ACC112 (cell line): ENCODE measurements at regions not wholly inside any gene's neighbourhood (a gene's known extent, or its start where the extent isn't known, plus 50 kb on each side); places are given as distances from the start of the nearest gene placed in this dataset.
A peak's percentile ranks its signal among the peaks of the same experiment; 100 is the strongest.

Experiments used
- H2AFZ ChIP-seq: fragments of 200-600 bp; sonication (generic); one replicate; pipeline ENCODE4 v1.6.0; 2017; ENCODE audit warnings: antibody characterized with exemption, low read length; ENCODE audit not compliant: unreplicated experiment
- H3K27ac ChIP-seq: fragments of 200-600 bp; sonication (generic); 2 replicates; pipeline ENCODE4 v1.5.1; 2014; ENCODE audit warnings: low read depth, mild to moderate bottlenecking, antibody characterized with exemption, low read length, moderate library complexity
- H3K27me3 ChIP-seq: fragments of 200-600 bp; sonication (generic); 2 replicates; pipeline ENCODE4 v1.6.1; 2014; ENCODE audit warnings: mild to moderate bottlenecking, antibody characterized with exemption, low read length, moderate library complexity, mixed read lengths; ENCODE audit not compliant: insufficient read depth
- H3K36me3 ChIP-seq: fragments of 200-600 bp; sonication (generic); 2 replicates; pipeline ENCODE4 v1.6.1; 2016; ENCODE audit warnings: mild to moderate bottlenecking, antibody characterized with exemption, low read length, moderate library complexity, mixed read lengths; ENCODE audit not compliant: insufficient read depth
- H3K4me1 ChIP-seq: fragments of 200-600 bp; sonication (generic); one replicate; pipeline ENCODE4 v1.6.1; 2016; ENCODE audit warnings: low read length, mixed read lengths; ENCODE audit not compliant: insufficient read depth, unreplicated experiment, control insufficient read depth
- H3K4me3 ChIP-seq: fragments of 200-600 bp; sonication (generic); 2 replicates; pipeline ENCODE4 v1.5.1; 2014; ENCODE audit warnings: mild to moderate bottlenecking, low read depth, low read length
- H3K79me2 ChIP-seq: fragments of 200-600 bp; sonication (generic); one replicate; pipeline ENCODE4 v1.6.0; 2016; ENCODE audit warnings: low read length; ENCODE audit not compliant: control insufficient read depth, unreplicated experiment, insufficient read depth

GRCh38 chr2:45319683-45320455, 291.2 kb downstream of the SRBD1 start:
- Histone ChIP-seq H3K27ac (no peak overlapping the region), H2AFZ (no peak overlapping the region)

GRCh38 chr2:45318686-45319085, 292.4 kb downstream of the SRBD1 start:
- no peaks in the 10 kb centered on the region for H3K27me3 ChIP-seq
- peaks cover 13% of the 10 kb centered on the region for H3K4me1 ChIP-seq
- no peaks in the 10 kb centered on the region for H3K36me3 ChIP-seq
- no peaks in the 10 kb centered on the region for H3K79me2 ChIP-seq
- no peak overlapping the region for H2AFZ ChIP-seq
- H3K4me3 ChIP-seq: no peak overlapping the region
- H3K27ac ChIP-seq: no peak overlapping the region

More at GRCh38 chr2:45319683-45320455, 291.2 kb downstream of the SRBD1 start:
- Histone ChIP-seq H3K27me3 (no peaks in the 10 kb centered on the region), H3K4me3 (no peak overlapping the region), H3K36me3 (no peaks in the 10 kb centered on the region), H3K4me1 (peaks cover 13% of the 10 kb centered on the region), H3K79me2 (no peaks in the 10 kb centered on the region)

GRCh38 chr2:45316576-45317338, 294.3 kb downstream of the SRBD1 start:
- Histone ChIP-seq H2AFZ (no peak overlapping the region), H3K36me3 (no peaks in the 10 kb centered on the region), H3K27me3 (no peaks in the 10 kb centered on the region), H3K27ac (no peak overlapping the region), H3K4me3 (no peak overlapping the region), H3K79me2 (no peaks in the 10 kb centered on the region), H3K4me1 (peaks cover 13% of the 10 kb centered on the region)

- Histone ChIP-seq H3K36me3 (no peaks in the 10 kb centered on the region), H3K79me2 (no peaks in the 10 kb centered on the region), H3K27me3 (no peaks in the 10 kb centered on the region), H2AFZ (no peak overlapping the region), H3K27ac (0 out of 2 replicates have a peak overlapping the region, but pooled peaks have one; percentile 25), H3K4me1 (peaks cover 13% of the 10 kb centered on the region), H3K4me3 (no peak overlapping the region)
Measured at GRCh38 chr2:45315861-45316260, 295.2 kb downstream of the SRBD1 start.

- H3K36me3 ChIP-seq: no peaks in the 10 kb centered on the region
- peaks cover 13% of the 10 kb centered on the region for H3K4me1 ChIP-seq
- no peak overlapping the region for H3K27ac ChIP-seq
- H3K4me3 ChIP-seq: no peak overlapping the region
- H2AFZ ChIP-seq: no peak overlapping the region
- H3K27me3 ChIP-seq: no peaks in the 10 kb centered on the region
- no peaks in the 10 kb centered on the region for H3K79me2 ChIP-seq
Measured at GRCh38 chr2:45312275-45312674, 298.8 kb downstream of the SRBD1 start.

- H3K4me3 ChIP-seq: no peak overlapping the region
- no peaks in the 10 kb centered on the region for H3K27me3 ChIP-seq
- no peak overlapping the region for H3K27ac ChIP-seq
- H3K4me1 ChIP-seq: peaks cover 12% of the 10 kb centered on the region
- no peaks in the 10 kb centered on the region for H3K36me3 ChIP-seq
- no peak overlapping the region for H2AFZ ChIP-seq
- no peaks in the 10 kb centered on the region for H3K79me2 ChIP-seq
Measured at GRCh38 chr2:45311559-45311958, 299.5 kb downstream of the SRBD1 start.

GRCh38 chr2:45307147-45307546, 297.9 kb upstream of the SIX2 start:
- Histone ChIP-seq H3K36me3 (no peaks in the 10 kb centered on the region), H3K4me3 (no peak overlapping the region), H2AFZ (no peak overlapping the region), H3K4me1 (no peaks in the 10 kb centered on the region), H3K27ac (no peak overlapping the region), H3K27me3 (no peaks in the 10 kb centered on the region), H3K79me2 (no peaks in the 10 kb centered on the region)

GRCh38 chr2:45305599-45305998, 296.3 kb upstream of the SIX2 start:
- Histone ChIP-seq H3K27me3 (no peaks in the 10 kb centered on the region), H3K36me3 (no peaks in the 10 kb centered on the region), H3K4me1 (no peaks in the 10 kb centered on the region), H2AFZ (no peak overlapping the region), H3K4me3 (no peak overlapping the region), H3K27ac (no peak overlapping the region), H3K79me2 (no peaks in the 10 kb centered on the region)

- no peaks in the 10 kb centered on the region for H3K4me1 ChIP-seq
- H3K36me3 ChIP-seq: no peaks in the 10 kb centered on the region
- no peak overlapping the region for H3K4me3 ChIP-seq
- no peaks in the 10 kb centered on the region for H3K27me3 ChIP-seq
- no peak overlapping the region for H3K27ac ChIP-seq
- no peak overlapping the region for H2AFZ ChIP-seq
- no peaks in the 10 kb centered on the region for H3K79me2 ChIP-seq
Measured at GRCh38 chr2:45303417-45304202, 294.4 kb upstream of the SIX2 start.

- Histone ChIP-seq H3K4me3 (no peak overlapping the region), H2AFZ (no peak overlapping the region), H3K27ac (no peak overlapping the region), H3K27me3 (no peaks in the 10 kb centered on the region), H3K36me3 (no peaks in the 10 kb centered on the region), H3K4me1 (no peaks in the 10 kb centered on the region), H3K79me2 (no peaks in the 10 kb centered on the region)
Measured at GRCh38 chr2:45301307-45302277, 292.3 kb upstream of the SIX2 start.
